A549 (cell line): ENCODE measurements at regions not wholly inside any gene's neighbourhood (a gene's known extent, or its start where the extent isn't known, plus 50 kb on each side); places are given as distances from the start of the nearest gene placed in this dataset.

Experiments used
- small RNA-seq, 6 experiments: library from RNA; depleted of rRNA; stranded (forward); fragments of <200 nt; gene quantifications; one replicate each; pipeline ENCODE3, GENCODE V24; 2012

Small RNA genes lying in the stretch of these regions (small RNA-seq; reads per million reads assigned to genes)
- gene RN7SL814P, result 0 reads per million in 6 experiments
